ENCODE measurements at regions not wholly inside any gene's neighbourhood (a gene's known extent, or its start where the extent isn't known, plus 50 kb on each side); places are given as distances from the start of the nearest gene placed in this dataset.

GRCh38 chr1:198411240-198411639, 129.2 kb downstream of the ATP6V1G3 start:
- TF ChIP-seq STAG1 (CRISPR knock-in tag; IDR thresholded peaks at IDR 0.05; ENCODE audit: borderline replicate concordance) (no peak), RFX5 (IDR thresholded peaks at IDR 0.05; ENCODE audit: low read depth, low read length) (no peak), HBP1 (CRISPR knock-in tag; IDR thresholded peaks at IDR 0.05) (no peak), FOXM1 (IDR thresholded peaks at IDR 0.05; ENCODE audit: low read depth) (no peak), FOXM1 (CRISPR knock-in tag; IDR thresholded peaks at IDR 0.05; ENCODE audit: low read depth) (no peak), GABPA (tag; conservative IDR thresholded peaks at IDR 0.05; ENCODE audit: low read depth) (no peak), CTCF (IDR thresholded peaks at IDR 0.05 in 2 of 3, conservative IDR thresholded peaks at IDR 0.05 in 1 of 3; ENCODE audit: insufficient read depth in 2 of 3, low read depth in 1 of 3, low read length in 3 of 3) (no peak), PTBP1 (IDR thresholded peaks at IDR 0.05; ENCODE audit: low read depth, low read length) (no peak)
- TF ChIP-seq, protein P1, sequence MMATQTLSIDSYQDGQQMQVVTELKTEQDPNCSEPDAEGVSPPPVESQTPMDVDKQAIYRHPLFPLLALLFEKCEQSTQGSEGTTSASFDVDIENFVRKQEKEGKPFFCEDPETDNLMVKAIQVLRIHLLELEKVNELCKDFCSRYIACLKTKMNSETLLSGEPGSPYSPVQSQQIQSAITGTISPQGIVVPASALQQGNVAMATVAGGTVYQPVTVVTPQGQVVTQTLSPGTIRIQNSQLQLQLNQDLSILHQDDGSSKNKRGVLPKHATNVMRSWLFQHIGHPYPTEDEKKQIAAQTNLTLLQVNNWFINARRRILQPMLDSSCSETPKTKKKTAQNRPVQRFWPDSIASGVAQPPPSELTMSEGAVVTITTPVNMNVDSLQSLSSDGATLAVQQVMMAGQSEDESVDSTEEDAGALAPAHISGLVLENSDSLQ (IDR thresholded peaks at IDR 0.05) = no peak
- TF ChIP-seq, protein P2, sequence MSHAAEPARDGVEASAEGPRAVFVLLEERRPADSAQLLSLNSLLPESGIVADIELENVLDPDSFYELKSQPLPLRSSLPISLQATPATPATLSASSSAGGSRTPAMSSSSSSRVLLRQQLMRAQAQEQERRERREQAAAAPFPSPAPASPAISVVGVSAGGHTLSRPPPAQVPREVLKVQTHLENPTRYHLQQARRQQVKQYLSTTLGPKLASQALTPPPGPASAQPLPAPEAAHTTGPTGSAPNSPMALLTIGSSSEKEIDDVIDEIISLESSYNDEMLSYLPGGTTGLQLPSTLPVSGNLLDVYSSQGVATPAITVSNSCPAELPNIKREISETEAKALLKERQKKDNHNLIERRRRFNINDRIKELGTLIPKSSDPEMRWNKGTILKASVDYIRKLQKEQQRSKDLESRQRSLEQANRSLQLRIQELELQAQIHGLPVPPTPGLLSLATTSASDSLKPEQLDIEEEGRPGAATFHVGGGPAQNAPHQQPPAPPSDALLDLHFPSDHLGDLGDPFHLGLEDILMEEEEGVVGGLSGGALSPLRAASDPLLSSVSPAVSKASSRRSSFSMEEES (CRISPR knock-in tag; IDR thresholded peaks at IDR 0.05) = no peak
